ENCODE measurements at regions not wholly inside any gene's neighbourhood (a gene's known extent, or its start where the extent isn't known, plus 50 kb on each side); places are given as distances from the start of the nearest gene placed in this dataset.
"Not testable (repeated sequence)": the region's sequence is repeated elsewhere in the genome, so short reads cannot be mapped to it uniquely, and the experiment has no call there.

- no peaks in the 10 kb centered on the region for H3K27me3 Mint-ChIP-seq (ENCODE audit: unreplicated experiment)
- DNase-seq = no peak
- H3K9me3 Mint-ChIP-seq (ENCODE audit: unreplicated experiment) = no peaks in the 10 kb centered on the region
- H3K27ac Mint-ChIP-seq (ENCODE audit: unreplicated experiment) = no peak overlapping the region
- H3K4me1 Mint-ChIP-seq (ENCODE audit: low read depth, unreplicated experiment) = peaks cover 7% of the 10 kb centered on the region
- TF ChIP-seq CTCF (IDR thresholded peaks at IDR 0.05; ENCODE audit: partially characterized antibody, unreplicated experiment) = no peak
- H3K4me3 Mint-ChIP-seq (ENCODE audit: unreplicated experiment) = no peak overlapping the region
- no peaks in the 10 kb centered on the region for H3K36me3 Mint-ChIP-seq (ENCODE audit: unreplicated experiment)
Observed at GRCh38 chr2:7094231-7094741, 177.1 kb downstream of the RNF144A start.

- Mint-ChIP-seq H3K27me3 (ENCODE audit: unreplicated experiment) (no peaks in the 10 kb centered on the region), H3K4me3 (ENCODE audit: unreplicated experiment) (peak overlapping the region; percentile 35), H3K4me1 (ENCODE audit: low read depth, unreplicated experiment) (peaks cover 7% of the 10 kb centered on the region), H3K9me3 (ENCODE audit: unreplicated experiment) (no peaks in the 10 kb centered on the region), H3K27ac (ENCODE audit: unreplicated experiment) (no peak overlapping the region), H3K36me3 (ENCODE audit: unreplicated experiment) (no peaks in the 10 kb centered on the region)
- no peak for DNase-seq
- no peak for TF ChIP-seq CTCF (IDR thresholded peaks at IDR 0.05; ENCODE audit: partially characterized antibody, unreplicated experiment)
Observed at GRCh38 chr2:7096726-7097352, 179.6 kb downstream of the RNF144A start.

- Mint-ChIP-seq H3K27me3 (ENCODE audit: unreplicated experiment) (no peaks in the 10 kb centered on the region), H3K36me3 (ENCODE audit: unreplicated experiment) (no peaks in the 10 kb centered on the region), H3K27ac (ENCODE audit: unreplicated experiment) (peak overlapping the region; percentile 36), H3K4me1 (ENCODE audit: low read depth, unreplicated experiment) (peaks cover 7% of the 10 kb centered on the region), H3K4me3 (ENCODE audit: unreplicated experiment) (peak overlapping the region; percentile 35), H3K9me3 (ENCODE audit: unreplicated experiment) (no peaks in the 10 kb centered on the region)
- TF ChIP-seq CTCF (IDR thresholded peaks at IDR 0.05; ENCODE audit: partially characterized antibody, unreplicated experiment) = peak; percentile 98
- peak; percentile 84 for DNase-seq
Observed at GRCh38 chr2:7097353-7097895, 180.2 kb downstream of the RNF144A start.

GRCh38 chr2:7098816-7099215 lies 181.6 kb downstream of the RNF144A start:
- Mint-ChIP-seq H3K4me1 (ENCODE audit: low read depth, unreplicated experiment) (peaks cover 7% of the 10 kb centered on the region), H3K9me3 (ENCODE audit: unreplicated experiment) (no peaks in the 10 kb centered on the region), H3K36me3 (ENCODE audit: unreplicated experiment) (no peaks in the 10 kb centered on the region), H3K27ac (ENCODE audit: unreplicated experiment) (no peak overlapping the region), H3K4me3 (ENCODE audit: unreplicated experiment) (no peak overlapping the region), H3K27me3 (ENCODE audit: unreplicated experiment) (no peaks in the 10 kb centered on the region)
- TF ChIP-seq CTCF (IDR thresholded peaks at IDR 0.05; ENCODE audit: partially characterized antibody, unreplicated experiment) = no peak
- DNase-seq = no peak

- not testable (repeated sequence) for H3K4me3 Mint-ChIP-seq (ENCODE audit: unreplicated experiment); H3K27me3 Mint-ChIP-seq (ENCODE audit: unreplicated experiment); H3K9me3 Mint-ChIP-seq (ENCODE audit: unreplicated experiment); DNase-seq; H3K27ac Mint-ChIP-seq (ENCODE audit: unreplicated experiment); H3K4me1 Mint-ChIP-seq (ENCODE audit: low read depth, unreplicated experiment); H3K36me3 Mint-ChIP-seq (ENCODE audit: unreplicated experiment)
Observed at GRCh38 chr2:7099687-7100086, 182.5 kb downstream of the RNF144A start.
